GM21528 (cell line): ENCODE measurements at regions not wholly inside any gene's neighbourhood (a gene's known extent, or its start where the extent isn't known, plus 50 kb on each side); places are given as distances from the start of the nearest gene placed in this dataset.
"Not testable (repeated sequence)": the region's sequence is repeated elsewhere in the genome, so short reads cannot be mapped to it uniquely, and the experiment has no call there.

ENCODE experiments used
- ATAC-seq: cut with Tn5 transposase; IDR thresholded peaks from one replicate; pipeline ENCODE4 v1.9.1; 2021; ENCODE audit warnings: mild to moderate bottlenecking, moderate library complexity; ENCODE audit not compliant: unreplicated experiment, low FRiP score

DNA sequence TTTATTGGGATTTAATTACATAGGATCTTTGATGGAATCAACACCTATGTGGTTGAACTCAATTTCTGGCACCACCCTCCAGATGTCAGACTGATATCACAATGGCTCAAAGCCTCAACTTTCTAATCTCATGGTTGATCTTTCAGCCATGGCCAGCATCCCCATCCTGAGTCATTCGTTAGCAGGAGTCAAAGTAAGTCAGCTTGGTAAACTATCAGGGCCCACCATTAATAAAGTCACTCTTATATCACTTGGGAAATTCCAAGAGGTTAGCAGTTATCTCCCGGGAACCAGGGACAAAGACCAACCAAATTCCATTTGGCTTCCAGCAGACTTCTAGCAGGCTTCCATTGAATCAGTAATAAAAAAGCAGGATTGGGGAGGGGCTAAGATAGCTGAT, 50.7 kb upstream of the TNFSF4 start:
- ATAC-seq = no peak

DNA sequence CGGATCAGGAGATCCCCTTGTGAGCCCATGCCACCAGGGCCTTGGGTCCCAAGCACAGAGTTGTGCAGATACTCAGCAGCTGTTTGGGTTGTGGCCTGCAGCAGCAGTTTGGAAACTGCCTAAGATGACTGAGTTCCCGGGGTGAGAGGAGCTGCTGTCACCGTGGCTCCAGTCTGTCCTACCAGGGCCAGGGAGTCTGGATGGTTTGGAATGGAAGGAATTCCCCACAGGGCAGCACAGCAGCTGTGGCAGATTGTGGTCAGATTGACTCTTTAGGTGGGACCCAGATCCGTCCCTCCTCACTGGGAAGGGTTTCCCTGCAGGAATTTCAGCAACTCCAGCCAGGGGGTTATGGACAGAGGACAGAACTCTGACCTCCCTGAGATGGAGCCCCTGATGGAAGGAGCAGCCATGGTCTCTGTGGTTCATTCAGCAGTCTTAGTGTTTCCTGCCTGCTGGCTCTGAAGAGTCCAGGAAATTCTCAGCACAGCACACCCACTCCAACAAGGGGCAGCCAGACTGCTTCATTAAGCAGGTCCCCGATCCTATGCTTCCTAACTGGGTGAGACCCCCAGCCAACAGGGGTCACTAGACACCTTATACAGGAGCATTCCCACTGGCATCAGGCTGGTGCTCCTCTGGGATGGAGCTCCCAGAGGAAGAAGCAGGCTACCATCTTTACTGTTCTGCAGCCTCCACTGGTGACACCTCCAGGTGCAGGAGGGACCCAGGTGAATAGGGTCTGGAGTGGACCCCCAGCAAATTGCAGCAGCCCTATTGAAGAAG, 51.5 kb upstream of the TNFSF4 start:
- no peak for ATAC-seq

DNA sequence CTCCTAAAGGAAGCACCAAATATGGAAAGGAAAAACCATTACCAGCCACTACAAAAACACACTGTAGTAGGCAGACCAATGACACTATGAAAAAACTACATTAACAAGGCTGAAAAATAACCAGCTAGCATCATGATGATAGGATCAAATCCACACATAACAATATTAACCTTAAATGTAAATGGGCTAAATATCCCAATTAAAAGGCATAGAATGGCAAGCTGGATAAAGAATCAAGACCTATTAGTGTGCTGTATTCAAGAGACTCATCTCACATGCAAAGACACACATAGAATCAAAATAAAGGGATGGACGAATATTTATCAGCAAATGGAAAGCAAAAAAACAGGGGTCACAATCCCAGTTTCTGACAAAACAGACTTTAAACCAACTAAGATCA, 53.2 kb upstream of the TNFSF4 start:
- ATAC-seq = not testable (repeated sequence)

DNA sequence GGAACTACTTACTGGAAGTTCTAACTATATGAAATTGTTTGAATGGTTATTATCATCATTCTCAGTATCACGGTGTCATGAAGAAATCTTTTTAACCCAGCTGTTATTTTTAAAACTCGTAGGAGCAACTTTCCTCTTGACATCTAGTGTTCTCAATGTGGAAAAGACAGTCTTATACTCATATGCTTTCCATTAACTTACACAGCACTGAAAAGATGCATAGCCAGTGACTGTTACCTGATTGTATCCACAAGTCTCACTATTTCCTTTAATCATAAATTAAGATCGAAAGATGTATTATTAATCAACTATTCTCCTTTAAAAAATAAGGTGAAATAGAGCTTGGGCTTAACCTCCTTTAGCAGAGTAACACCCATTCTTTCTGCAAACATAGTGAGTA, 59.7 kb upstream of the TNFSF4 start:
- ATAC-seq = no peak

DNA sequence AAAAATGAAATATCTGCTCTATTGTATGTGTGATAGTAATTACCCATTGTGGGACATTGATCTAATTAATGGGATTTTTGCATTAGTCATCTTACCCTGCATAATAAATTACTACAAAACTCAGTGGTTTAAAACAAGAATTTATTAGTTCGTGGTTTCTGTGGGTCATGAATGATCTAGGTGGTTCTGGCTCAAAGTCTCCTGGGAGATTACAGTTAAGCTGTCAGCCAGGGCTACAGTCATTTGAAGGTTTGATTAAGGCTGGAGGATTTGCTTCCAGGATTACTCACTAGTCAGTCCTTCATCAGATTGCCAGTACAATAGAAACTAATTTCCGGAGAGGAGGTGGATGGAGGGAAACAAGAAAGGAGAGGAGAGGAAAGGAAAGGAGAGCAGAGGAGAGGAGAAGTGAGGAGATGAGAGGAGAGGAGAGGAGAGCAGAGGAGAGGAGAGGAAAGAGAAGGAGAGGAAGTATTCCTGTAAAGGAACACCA, 60.4 kb upstream of the TNFSF4 start:
- ATAC-seq = no peak

DNA sequence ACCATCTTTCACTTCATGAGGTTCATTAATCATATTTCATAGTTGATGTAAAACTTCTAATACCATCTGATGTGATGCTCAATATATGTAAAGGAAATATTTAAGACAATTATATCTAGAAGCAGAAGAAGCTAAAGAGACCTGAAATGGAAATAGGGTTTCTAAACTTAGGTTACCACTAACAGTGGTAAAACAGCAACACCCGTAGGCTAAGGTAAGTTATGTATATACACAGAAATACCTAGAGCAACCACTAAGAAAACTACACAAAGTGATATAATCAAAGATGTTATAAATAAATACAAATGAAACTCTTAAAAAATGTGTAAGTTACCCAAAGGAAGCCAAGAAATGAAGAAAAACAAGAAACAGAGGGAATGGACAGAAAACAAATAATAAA, 61.1 kb upstream of the TNFSF4 start:
- ATAC-seq = no peak

DNA sequence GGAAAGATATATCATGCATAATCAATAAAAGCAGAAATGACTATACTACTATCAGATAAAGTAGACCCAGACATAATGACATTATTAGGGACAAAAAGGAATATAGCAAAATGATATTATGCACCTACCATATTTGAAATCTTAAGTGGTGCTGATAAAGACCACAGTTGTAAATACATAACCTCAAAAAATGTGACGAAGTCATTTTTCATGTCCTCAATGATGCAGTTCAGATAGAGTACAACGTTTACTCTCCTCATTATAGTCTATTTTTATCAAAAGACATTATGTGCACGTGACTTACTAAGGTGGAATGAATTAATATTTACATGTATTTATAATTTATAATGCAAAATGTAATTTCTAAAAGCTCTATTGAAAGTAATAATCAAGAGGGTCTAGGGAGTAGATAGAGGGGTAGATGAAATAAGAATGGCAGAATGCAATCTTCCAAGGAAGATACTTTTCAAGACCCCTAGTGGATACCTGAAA, 61.7 kb upstream of the TNFSF4 start:
- no peak for ATAC-seq

DNA sequence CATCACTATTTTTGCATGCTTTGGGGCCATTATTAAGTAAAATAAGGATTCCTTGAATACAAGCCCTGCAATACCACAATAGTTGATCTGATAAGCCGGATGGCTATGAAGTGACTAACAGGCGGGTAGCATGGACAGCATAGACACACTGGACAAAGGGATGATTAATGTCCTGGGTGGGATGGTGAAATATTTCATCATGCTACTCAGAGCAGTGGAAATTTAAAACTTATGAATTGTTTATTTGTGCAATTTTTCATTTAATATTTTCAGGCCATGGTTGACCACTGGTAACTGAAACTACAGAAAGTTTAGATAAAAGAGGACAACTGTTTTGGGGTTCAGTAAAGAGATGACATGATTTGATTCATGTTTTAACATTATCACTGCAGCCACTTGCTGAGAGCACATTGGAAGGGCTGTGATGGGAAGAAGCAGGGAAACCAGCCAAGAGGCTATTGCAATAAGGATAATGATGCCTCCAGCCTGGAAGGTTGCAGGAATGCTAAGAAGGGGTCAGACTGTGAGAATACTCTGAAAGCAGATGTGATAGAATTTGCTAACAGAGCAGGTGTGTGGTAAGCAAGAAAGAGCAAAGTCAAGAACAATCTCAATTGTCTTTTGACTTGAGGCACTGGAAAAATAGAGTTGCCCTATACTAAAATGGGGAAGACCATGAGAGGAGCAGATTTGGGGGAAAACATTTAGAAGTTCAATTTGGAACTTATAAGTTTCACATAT, 62.5 kb upstream of the TNFSF4 start:
- ATAC-seq = no peak

DNA sequence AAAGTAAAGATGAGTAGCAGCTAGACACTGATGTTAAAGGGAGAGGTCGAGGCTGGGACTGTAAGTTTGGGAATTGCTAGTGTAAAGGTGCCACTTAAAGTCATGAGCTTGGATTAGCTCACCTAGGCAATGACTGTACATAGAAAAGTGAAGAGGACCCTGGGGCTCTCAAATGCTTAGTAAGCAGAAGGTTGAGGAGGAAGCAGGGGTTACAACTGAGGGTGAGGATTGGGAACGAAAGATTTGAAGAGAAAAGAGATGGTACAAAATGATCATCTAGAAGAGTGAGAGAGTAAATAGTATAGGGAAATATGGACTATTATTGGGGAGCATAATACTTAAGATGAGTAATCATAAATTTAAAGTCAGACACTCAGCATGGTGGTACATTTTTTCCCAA, 63.1 kb upstream of the TNFSF4 start:
- ATAC-seq = no peak

DNA sequence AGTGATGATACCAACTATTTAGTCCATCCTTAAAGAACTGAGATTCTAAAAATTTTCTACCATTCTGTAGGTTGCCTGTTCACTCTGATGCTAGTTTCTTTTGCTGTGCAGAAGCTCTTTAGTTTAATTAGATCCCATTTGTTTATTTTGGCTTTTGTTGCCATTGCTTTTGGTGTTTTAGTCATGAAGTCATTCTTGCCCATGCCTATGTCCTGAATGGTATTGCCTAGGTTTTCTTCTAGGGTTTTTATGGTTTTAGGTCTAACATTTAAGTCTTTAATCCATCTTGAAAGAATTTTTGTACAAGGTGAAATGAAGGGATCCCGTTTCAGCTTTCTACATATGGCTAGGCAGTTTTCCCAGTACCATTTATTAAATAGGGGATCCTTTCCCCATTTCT, 63.9 kb upstream of the TNFSF4 start:
- not testable (repeated sequence) for ATAC-seq

DNA sequence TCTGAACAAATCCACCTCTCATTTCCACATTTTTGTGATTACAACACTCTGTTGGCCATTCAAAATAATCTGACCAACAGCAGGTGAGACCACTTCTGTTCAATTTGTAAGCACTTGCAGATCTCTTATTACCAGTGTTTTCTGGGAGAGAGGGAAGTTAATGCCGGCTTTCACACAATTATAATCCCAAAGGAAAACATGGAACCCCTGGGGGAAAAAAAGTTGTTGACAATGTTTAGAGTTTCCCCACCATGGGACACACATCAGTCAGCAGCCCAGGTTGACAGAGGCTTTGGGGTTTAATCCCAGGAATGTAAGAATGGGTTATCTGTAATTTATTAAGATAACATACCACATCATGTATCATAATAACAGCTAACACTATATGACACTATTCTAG, 68.4 kb upstream of the TNFSF4 start:
- ATAC-seq = no peak

DNA sequence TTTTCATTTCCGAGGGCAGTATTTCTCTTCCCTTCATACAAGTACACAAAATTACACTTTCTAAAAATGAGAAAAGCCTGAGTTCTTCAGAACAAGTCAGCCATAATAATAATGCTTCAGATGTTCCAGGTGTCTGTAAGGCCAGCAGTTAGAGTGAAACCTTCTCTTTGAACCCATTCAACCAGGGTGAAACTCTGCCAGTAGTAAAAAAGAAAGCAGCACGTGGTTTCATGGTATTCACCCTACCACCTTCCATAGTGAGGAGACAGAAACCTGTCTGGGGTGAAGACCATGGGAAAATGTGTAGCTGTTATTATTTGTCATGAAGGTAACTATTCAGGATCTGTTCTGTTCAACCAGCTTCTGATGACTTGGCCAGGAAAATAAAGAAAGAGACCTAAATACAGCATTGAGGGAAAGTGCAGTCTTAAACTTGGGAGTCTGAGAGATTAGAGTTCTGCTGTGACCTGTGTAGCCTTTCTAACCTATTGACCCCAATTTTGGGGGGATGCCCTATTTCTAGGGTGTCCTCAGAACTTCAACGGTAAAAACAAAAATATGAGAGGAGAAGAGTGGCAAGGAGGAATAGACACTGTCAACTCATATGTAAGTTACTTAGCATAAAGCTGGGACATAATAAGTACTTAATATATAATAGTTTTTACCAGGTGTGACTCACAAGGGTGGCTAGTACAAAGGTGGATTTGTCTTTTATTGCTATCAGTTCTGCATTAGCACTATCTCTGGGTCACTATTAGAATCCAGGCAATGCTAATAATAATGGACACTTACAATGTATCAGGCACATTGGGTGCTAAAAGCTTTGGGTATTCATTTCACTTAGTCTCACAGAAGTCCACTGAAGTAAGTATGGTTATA, 70.0 kb upstream of the TNFSF4 start:
- peak; percentile 67 for ATAC-seq

DNA sequence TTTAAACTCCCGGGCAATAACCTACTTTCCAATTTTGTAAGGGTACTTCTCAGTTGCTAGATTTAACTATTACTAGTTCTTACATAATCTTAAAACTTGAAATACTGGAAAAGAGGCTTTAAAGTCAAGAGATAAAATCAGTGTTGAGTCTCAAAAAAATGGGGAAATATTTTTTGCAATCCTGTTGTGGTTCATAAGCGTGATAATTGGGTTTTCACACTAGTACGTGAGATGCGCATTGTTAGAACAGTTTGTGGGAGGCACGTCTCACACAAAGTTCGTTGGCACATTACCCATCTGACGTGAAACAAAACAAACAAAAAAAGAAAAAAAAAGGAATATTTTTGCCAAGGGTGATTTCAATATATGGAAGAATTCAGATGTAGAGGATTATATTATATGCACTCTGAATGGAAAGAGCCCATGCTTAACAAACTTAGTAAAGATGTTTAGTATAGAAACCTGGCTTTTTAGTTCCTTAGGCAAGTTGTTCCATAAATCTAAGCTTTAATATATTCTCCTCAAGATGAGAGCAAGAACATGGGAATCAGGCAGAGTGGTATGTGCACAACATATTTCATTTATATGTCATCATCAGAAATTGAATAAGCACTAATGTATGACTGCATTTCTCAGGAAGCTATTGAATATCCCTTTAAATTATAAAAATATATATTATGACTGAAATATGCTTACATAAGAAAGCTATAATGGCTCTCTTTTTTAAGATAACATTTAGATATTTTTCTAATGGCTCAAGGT, 73.9 kb upstream of the TNFSF4 start:
- ATAC-seq = no peak

DNA sequence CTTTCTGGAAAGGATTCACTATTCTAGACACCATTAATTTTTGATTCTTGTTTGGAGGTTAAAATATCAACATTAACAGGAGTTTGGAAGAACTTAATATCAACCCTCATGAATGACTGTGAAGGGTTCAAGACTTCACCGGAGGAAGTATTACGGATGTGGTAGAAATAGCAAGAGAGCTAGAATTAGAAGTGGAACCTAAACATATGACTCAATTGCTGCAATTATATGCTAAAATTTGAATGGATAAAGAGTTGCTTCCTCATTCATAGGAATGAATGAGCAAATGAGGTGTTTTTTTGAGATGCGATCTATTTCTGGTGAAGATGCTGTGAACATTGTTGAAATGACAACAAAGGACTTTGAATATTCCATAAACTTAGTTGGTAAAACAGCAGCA, 77.9 kb upstream of the TNFSF4 start:
- no peak for ATAC-seq

DNA sequence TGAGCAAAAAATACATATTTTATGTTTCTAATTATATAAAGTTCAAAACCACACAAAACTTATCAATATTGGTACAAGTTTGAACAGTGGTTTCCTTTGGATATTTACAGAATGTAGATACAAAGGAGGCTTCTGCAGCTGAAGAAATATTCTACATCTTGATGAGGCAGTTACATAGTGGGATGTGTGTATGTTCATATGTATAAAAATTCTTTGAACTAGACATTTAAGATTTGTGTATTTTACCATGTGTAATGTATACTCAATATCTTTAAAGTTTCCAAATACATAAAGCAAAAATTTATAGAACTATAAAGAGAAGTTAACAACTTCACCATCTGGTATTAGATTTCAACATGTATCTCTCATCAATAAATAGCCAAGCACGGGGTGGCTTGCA, 80.7 kb upstream of the TNFSF4 start:
- no peak for ATAC-seq

DNA sequence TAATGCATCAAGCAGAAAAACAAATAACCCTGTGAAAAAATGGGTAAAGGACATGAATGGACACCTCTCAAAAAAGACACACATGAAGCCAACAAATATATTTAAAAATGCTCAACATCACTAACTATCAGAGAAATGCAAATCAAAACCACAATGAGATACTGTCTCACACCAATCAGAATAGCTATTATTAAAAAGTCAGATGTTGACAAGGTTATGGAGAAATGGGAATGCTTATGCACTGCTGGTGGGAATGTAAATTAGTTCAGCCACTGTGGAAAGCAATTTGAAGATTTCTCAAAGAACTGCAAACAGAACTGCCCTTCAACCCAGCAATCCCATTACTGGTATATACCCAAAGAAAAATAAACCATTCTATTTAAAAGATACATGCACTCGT, 86.6 kb upstream of the TNFSF4 start:
- no peak for ATAC-seq

DNA sequence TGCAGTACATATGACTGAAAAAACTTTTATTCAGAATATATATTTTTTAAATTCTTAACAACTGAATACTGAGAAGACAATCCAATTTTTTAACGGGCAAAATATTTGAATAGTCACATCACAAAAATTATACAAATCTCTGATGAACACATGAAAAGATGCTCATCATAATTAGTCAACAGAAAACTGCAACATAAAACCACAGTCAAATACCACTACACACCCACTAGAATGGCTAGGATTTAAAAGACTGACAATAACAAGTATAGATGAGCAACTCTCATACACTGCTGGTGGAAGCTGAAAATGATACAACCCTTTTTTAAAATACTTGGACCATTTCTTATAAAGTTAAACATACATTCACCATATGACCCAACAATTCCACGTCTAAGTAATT, 87.7 kb upstream of the TNFSF4 start:
- ATAC-seq = no peak

DNA sequence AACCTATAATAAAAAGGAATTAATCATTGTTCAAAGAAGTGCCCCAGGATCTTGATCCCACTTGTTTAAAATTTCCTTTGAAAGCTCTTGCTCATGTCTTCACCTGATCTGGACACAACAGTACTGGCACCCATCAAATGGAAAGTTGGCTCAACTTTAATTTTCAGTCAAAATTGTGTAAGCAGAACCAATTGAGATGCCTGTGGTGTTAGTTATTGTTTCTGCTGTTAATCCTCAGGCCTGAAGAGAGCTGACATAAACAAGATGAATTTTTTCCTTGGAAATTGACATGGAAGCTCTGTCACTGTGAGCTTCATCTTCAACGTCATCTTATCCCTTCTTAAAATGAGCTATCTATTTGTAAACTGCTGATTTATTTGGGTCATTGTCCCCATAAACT, 88.3 kb upstream of the TNFSF4 start:
- no peak for ATAC-seq

DNA sequence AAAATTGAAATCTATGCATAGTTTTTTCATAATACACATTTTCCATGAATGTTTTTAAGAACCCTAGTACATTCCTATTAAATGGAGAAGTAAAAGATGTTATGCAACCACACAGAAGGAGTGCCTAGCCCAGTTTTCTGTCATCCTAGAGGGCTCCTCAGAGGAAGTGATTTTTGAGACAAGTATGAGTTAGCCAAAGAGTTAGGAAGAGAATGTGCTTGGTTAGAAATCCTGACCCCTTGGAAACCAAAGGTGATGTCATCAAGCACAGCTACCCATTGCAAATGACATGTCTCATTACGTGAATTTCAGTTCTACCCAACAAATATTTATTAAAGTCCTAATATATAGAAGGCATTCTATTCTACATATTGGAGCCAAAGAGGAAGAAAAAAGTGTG, 88.9 kb upstream of the TNFSF4 start:
- ATAC-seq = no peak

DNA sequence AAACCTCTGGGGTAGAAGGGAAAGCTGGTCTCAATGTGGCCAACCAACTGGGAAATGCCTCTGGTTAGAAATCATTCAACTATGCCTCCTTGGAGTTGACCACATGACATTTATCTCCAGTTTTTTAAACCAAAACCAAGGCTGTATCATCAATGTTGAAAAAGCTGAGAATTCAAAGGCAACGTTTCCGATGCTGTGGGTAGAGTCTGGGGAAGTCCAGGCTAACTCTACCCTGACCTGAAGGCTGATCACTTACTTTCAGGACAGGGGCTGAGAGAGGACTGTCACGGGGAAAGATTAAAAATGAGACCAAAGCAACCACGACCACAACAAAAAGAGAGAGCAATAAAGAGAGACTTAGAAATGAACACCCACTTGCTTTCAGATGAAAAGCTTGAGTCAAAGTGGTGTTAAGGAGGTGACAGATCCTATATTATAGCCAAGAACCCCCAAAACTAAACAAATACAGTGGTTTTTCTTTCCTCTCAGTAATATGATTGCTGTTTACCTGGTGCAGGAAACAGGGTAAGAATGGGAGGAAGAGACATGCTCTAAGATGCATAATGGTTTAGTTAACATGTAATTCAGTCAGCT, 90.8 kb upstream of the TNFSF4 start:
- ATAC-seq = peak; percentile 84
